ENCODE measurements at regions not wholly inside any gene's neighbourhood (a gene's known extent, or its start where the extent isn't known, plus 50 kb on each side); places are given as distances from the start of the nearest gene placed in this dataset.
A peak's percentile ranks its signal among the peaks of the same experiment; 100 is the strongest.
"Not testable (repeated sequence)": the region's sequence is repeated elsewhere in the genome, so short reads cannot be mapped to it uniquely, and the experiment has no call there.

- intact Hi-C loops (cut with DNase I); DNase-seq (ENCODE audit: low spot score): not testable (repeated sequence)
Observed at GRCh38 chr18:14460364-14460763, 83.0 kb downstream of the POTEC start.

- intact Hi-C loops (cut with DNase I); DNase-seq (ENCODE audit: low spot score): not testable (repeated sequence)
Observed at GRCh38 chr18:14459826-14460225, 83.6 kb downstream of the POTEC start.

GRCh38 chr18:14458009-14458945 lies 85.1 kb downstream of the POTEC start:
- intact Hi-C loops (cut with DNase I); DNase-seq (ENCODE audit: low spot score): not testable (repeated sequence)

- intact Hi-C loops (cut with DNase I); DNase-seq (ENCODE audit: low spot score): not testable (repeated sequence)
Observed at GRCh38 chr18:14450637-14451009, 92.8 kb downstream of the POTEC start.

- intact Hi-C loops (cut with DNase I); DNase-seq (ENCODE audit: low spot score): not testable (repeated sequence)
Observed at GRCh38 chr18:14449995-14450636, 93.3 kb downstream of the POTEC start.

GRCh38 chr18:14449062-14449461 lies 94.3 kb downstream of the POTEC start:
- intact Hi-C loops (cut with DNase I); DNase-seq (ENCODE audit: low spot score): not testable (repeated sequence)

- DNase-seq (ENCODE audit: low spot score); intact Hi-C loops (cut with DNase I): not testable (repeated sequence)
Observed at GRCh38 chr18:14447715-14448114, 95.7 kb downstream of the POTEC start.

GRCh38 chr18:14435460-14435859 lies 107.9 kb downstream of the POTEC start:
- intact Hi-C loops (cut with DNase I); DNase-seq (ENCODE audit: low spot score): not testable (repeated sequence)

- DNase-seq (ENCODE audit: low spot score); intact Hi-C loops (cut with DNase I): not testable (repeated sequence)
Observed at GRCh38 chr18:14432371-14432770, 111.0 kb downstream of the POTEC start.

GRCh38 chr18:14431031-14431521 lies 112.3 kb downstream of the POTEC start:
- peak; percentile 75 for DNase-seq (ENCODE audit: low spot score)
- intact Hi-C loops (cut with DNase I) = not testable (repeated sequence)

- DNase-seq (ENCODE audit: low spot score); intact Hi-C loops (cut with DNase I): not testable (repeated sequence)
Observed at GRCh38 chr18:14415806-14416205, 127.6 kb downstream of the POTEC start.

- DNase-seq (ENCODE audit: low spot score); intact Hi-C loops (cut with DNase I): not testable (repeated sequence)
Observed at GRCh38 chr18:14415399-14415798, 128.0 kb downstream of the POTEC start.

GRCh38 chr18:14395533-14395932 lies 147.9 kb downstream of the POTEC start:
- intact Hi-C loops (cut with DNase I) = loop anchor here (10.0 kb wide), 1 partner anchor 571 kb away; the partner anchor contains the start of gene MC5R

GRCh38 chr18:14393563-14394103 lies 149.8 kb downstream of the POTEC start:
- DNase-seq (ENCODE audit: low spot score) = not testable (repeated sequence)
- intact Hi-C loops (cut with DNase I) = loop anchor here (10.0 kb wide), 1 partner anchor 569 kb away; the partner anchor contains the start of gene MC5R

More at GRCh38 chr18:14395533-14395932, 147.9 kb downstream of the POTEC start:
- DNase-seq (ENCODE audit: low spot score) = not testable (repeated sequence)

- intact Hi-C loops (cut with DNase I) = loop anchor here (10.0 kb wide), 1 partner anchor 568 kb away; the partner anchor contains the start of gene MC5R
- not testable (repeated sequence) for DNase-seq (ENCODE audit: low spot score)
Observed at GRCh38 chr18:14392604-14393003, 150.8 kb downstream of the POTEC start.

- intact Hi-C loops (cut with DNase I) = not testable (repeated sequence)
Observed at GRCh38 chr18:14384961-14385360, 158.4 kb downstream of the POTEC start.

GRCh38 chr18:14382666-14383065 lies 160.7 kb downstream of the POTEC start:
- intact Hi-C loops (cut with DNase I); DNase-seq (ENCODE audit: low spot score): not testable (repeated sequence)

More at GRCh38 chr18:14384961-14385360, 158.4 kb downstream of the POTEC start:
- DNase-seq (ENCODE audit: low spot score) = not testable (repeated sequence)

- intact Hi-C loops (cut with DNase I); DNase-seq (ENCODE audit: low spot score): not testable (repeated sequence)
Observed at GRCh38 chr18:14379489-14379888, 163.9 kb downstream of the POTEC start.

- DNase-seq (ENCODE audit: low spot score); intact Hi-C loops (cut with DNase I): not testable (repeated sequence)
Observed at GRCh38 chr18:14378376-14378775, 165.0 kb downstream of the POTEC start.

GRCh38 chr18:14361346-14361745 lies 182.1 kb downstream of the POTEC start:
- intact Hi-C loops (cut with DNase I); DNase-seq (ENCODE audit: low spot score): not testable (repeated sequence)
